CD4-positive, alpha-beta T cell (primary cell): ENCODE measurements at regions not wholly inside any gene's neighbourhood (a gene's known extent, or its start where the extent isn't known, plus 50 kb on each side); places are given as distances from the start of the nearest gene placed in this dataset.
A peak's percentile ranks its signal among the peaks of the same experiment; 100 is the strongest.

Experiments
- ATAC-seq: fragments of 200-7000 bp; cut with Tn5 transposase; one replicate; pipeline ENCODE4 v1.10.0; 2022; ENCODE audit warnings: mild to moderate bottlenecking; ENCODE audit not compliant: poor library complexity
- CTCF ChIA-PET: fragments of 350-600 bp; sonication (Branson Sonifier 250); formaldehyde crosslinking; loops from one replicate; lab custom pipeline; 2021; ENCODE audit warnings: antibody characterized with exemption, inconsistent platforms; lab: Charles Lee
- POLR2A ChIA-PET: fragments of 350-600 bp; sonication (Branson Sonifier 250); formaldehyde crosslinking; loops from one replicate; lab custom pipeline; 2021; ENCODE audit warnings: antibody characterized with exemption, inconsistent platforms; lab: Charles Lee
- DNase-seq, 14 experiments: peaks; one replicate each; pipeline ENCODE4 v3.0.0-alpha.2; 2013 to 2020; ENCODE audit warnings: mixed read lengths in 2 of 14
- H3K27ac ChIP-seq, 2 donors: one replicate each; pipeline versions ENCODE4 v1.5.1 to v1.7.0; 2013; ENCODE audit warnings: low read length in 2 of 2, low read depth in 1 of 2, mild to moderate bottlenecking in 1 of 2
- H3K27me3 ChIP-seq, 2 experiments: 1 replicate in 1 of 2; 2 replicates in 1 of 2; pipeline versions ENCODE4 v1.6.1 to v1.7.0; 2013; ENCODE audit warnings: low read length in 2 of 2, control low read depth in 1 of 2, mild to moderate bottlenecking in 1 of 2, moderate library complexity in 1 of 2; ENCODE audit not compliant: insufficient read depth in 2 of 2, control insufficient read depth in 1 of 2
- H3K36me3 ChIP-seq: one replicate; pipeline ENCODE4 v1.6.1; 2013; ENCODE audit warnings: low read length, control low read depth; ENCODE audit not compliant: insufficient read depth
- H3K4me1 ChIP-seq: one replicate; pipeline ENCODE4 v1.6.1; 2013; ENCODE audit warnings: low read length, control low read depth; ENCODE audit not compliant: insufficient read depth
- H3K4me3 ChIP-seq: one replicate; pipeline ENCODE4 v1.5.1; 2013; ENCODE audit warnings: mild to moderate bottlenecking, low read length, moderate library complexity
- H3K9me3 ChIP-seq, 2 experiments: 1 replicate in 1 of 2; 2 replicates in 1 of 2; pipeline versions ENCODE4 v1.6.1 to v1.7.0; 2013; ENCODE audit warnings: low read length in 2 of 2, mild to moderate bottlenecking in 2 of 2, control low read depth in 1 of 2, moderate library complexity in 1 of 2; ENCODE audit not compliant: control insufficient read depth in 1 of 2, insufficient read depth in 1 of 2
- H3K27ac Mint-ChIP-seq: one replicate; pipeline ENCODE4 v1.8.0; 2020; ENCODE audit warnings: mixed read lengths
- H3K27me3 Mint-ChIP-seq: one replicate; pipeline ENCODE4 v1.8.0; 2021; ENCODE audit warnings: mixed read lengths
- H3K36me3 Mint-ChIP-seq: one replicate; pipeline ENCODE4 v1.8.0; 2021; ENCODE audit warnings: low read depth, mixed read lengths
- H3K4me1 Mint-ChIP-seq: one replicate; pipeline ENCODE4 v1.8.0; 2021; ENCODE audit warnings: low read depth, mixed read lengths
- H3K4me3 Mint-ChIP-seq: one replicate; pipeline ENCODE4 v1.8.0; 2020; ENCODE audit warnings: mild to moderate bottlenecking, mixed read lengths
- H3K9me3 Mint-ChIP-seq: one replicate; pipeline ENCODE4 v1.8.0; 2020; ENCODE audit warnings: mixed read lengths
- CTCF ChIP-seq: fragments of 200-600 bp; IDR thresholded peaks from one replicate; pipeline ENCODE4 v1.8.0; 2022; ENCODE audit warnings: antibody characterized with exemption, mild to moderate bottlenecking
- intact Hi-C, 2 experiments: fragments of 100-400 bp; cut with DNase I in 1 of 2; cut with micrococcal nuclease in 1 of 2; formaldehyde crosslinking; loops; one replicate each; pipeline versions ENCODE4 v1.15.1 to v1.9.0; 2023 to 2025; cut with DNase I, micrococcal nuclease

GRCh38 chr6:166830891-166831363 is 125.4 kb downstream of the RNASET2 start:
- TF ChIP-seq CTCF: no peak
- Histone ChIP-seq H3K4me3 (no peak overlapping the region), H3K27ac (no peak overlapping the region), H3K4me1 (peaks cover 6% of the 10 kb centered on the region), H3K36me3 (no peaks in the 10 kb centered on the region), H3K27me3 (no peaks in the 10 kb centered on the region), H3K9me3 (no peaks in the 10 kb centered on the region)
- H3K27ac Mint-ChIP-seq: no peak overlapping the region
- POLR2A ChIA-PET: no interaction called here
- H3K4me1 Mint-ChIP-seq: no peaks in the 10 kb centered on the region
- CTCF ChIA-PET: no interaction called here
- ATAC-seq (no peak), DNase-seq (no peak)
- intact Hi-C loops: no loop called here
- H3K4me3 Mint-ChIP-seq: no peak overlapping the region
- no peaks in the 10 kb centered on the region for H3K36me3 Mint-ChIP-seq
- H3K9me3 Mint-ChIP-seq: no peaks in the 10 kb centered on the region
- H3K27me3 Mint-ChIP-seq: no peaks in the 10 kb centered on the region

GRCh38 chr6:166830185-166830890 is 126.0 kb downstream of the RNASET2 start:
- Mint-ChIP-seq H3K9me3 (no peaks in the 10 kb centered on the region), H3K36me3 (no peaks in the 10 kb centered on the region), H3K4me1 (no peaks in the 10 kb centered on the region), H3K4me3 (no peak overlapping the region), H3K27ac (no peak overlapping the region), H3K27me3 (no peaks in the 10 kb centered on the region)
- no peak for ATAC-seq
- TF ChIP-seq CTCF: no peak
- CTCF ChIA-PET: no interaction called here
- Histone ChIP-seq H3K36me3 (no peaks in the 10 kb centered on the region), H3K4me1 (peaks cover 6% of the 10 kb centered on the region), H3K9me3 (no peaks in the 10 kb centered on the region), H3K27ac (no peak overlapping the region), H3K27me3 (no peaks in the 10 kb centered on the region), H3K4me3 (no peak overlapping the region)
- DNase-seq: peak in 3 of 14 experiments; percentile 2 to 26 (median 18)
- intact Hi-C loops: no loop called here
- POLR2A ChIA-PET: no interaction called here

- Histone ChIP-seq H3K4me1 (peaks cover 6% of the 10 kb centered on the region), H3K27me3 (no peaks in the 10 kb centered on the region), H3K4me3 (no peak overlapping the region), H3K9me3 (no peaks in the 10 kb centered on the region), H3K27ac (no peak overlapping the region), H3K36me3 (no peaks in the 10 kb centered on the region)
- ChIA-PET CTCF (no interaction called here), POLR2A (no interaction called here)
- no peak overlapping the region for H3K27ac Mint-ChIP-seq
- H3K36me3 Mint-ChIP-seq: no peaks in the 10 kb centered on the region
- no peak for ATAC-seq
- DNase-seq: no peak
- no peak for TF ChIP-seq CTCF
- no peaks in the 10 kb centered on the region for H3K9me3 Mint-ChIP-seq
- peaks cover 5% of the 10 kb centered on the region for H3K27me3 Mint-ChIP-seq
- H3K4me1 Mint-ChIP-seq: no peaks in the 10 kb centered on the region
- intact Hi-C loops: no loop called here
- no peak overlapping the region for H3K4me3 Mint-ChIP-seq
Measured at GRCh38 chr6:166826264-166826663, 130.1 kb downstream of the RNASET2 start.
